Posterior vena cava (tissue), 2 donors: ENCODE measurements at regions not wholly inside any gene's neighbourhood (a gene's known extent, or its start where the extent isn't known, plus 50 kb on each side); places are given as distances from the start of the nearest gene placed in this dataset.
A peak's percentile ranks its signal among the peaks of the same experiment; 100 is the strongest.
"Not testable (repeated sequence)": the region's sequence is repeated elsewhere in the genome, so short reads cannot be mapped to it uniquely, and the experiment has no call there.

ENCODE experiments used
- DNase-seq: peaks from one replicate; pipeline ENCODE4 v3.0.0-alpha.2; 2020; ENCODE audit warnings: low spot score
- intact Hi-C, 2 donors: fragments of 100-400 bp; cut with DNase I; formaldehyde crosslinking; loops; one replicate each; pipeline versions ENCODE4 v1.14.1 to v1.14.2; 2022 to 2023
- donor health status: DM: yes; HTN: yes; CAD: no.
- donor health status: DM: yes; HTN: yes; CAD: no.

- DNase-seq, result peak; percentile 13
- intact Hi-C loops, result no loop called here
These were observed 110.3 kb upstream of the SYT13 start for GRCh38 chr11:45396394-45396793.

- intact Hi-C loops, result no loop called here
- DNase-seq, result peak; percentile 8
These were observed 109.8 kb upstream of the SYT13 start for GRCh38 chr11:45395947-45396346.

GRCh38 chr11:45395421-45395820, 109.3 kb upstream of the SYT13 start:
- DNase-seq, result no peak
- intact Hi-C loops, result no loop called here

- no peak for DNase-seq
- intact Hi-C loops, result no loop called here
These were observed 108.3 kb upstream of the SYT13 start for GRCh38 chr11:45394294-45395085.

GRCh38 chr11:45393826-45394225, 107.7 kb upstream of the SYT13 start:
- DNase-seq, result no peak
- intact Hi-C loops, result no loop called here

GRCh38 chr11:45393334-45393733, 107.2 kb upstream of the SYT13 start:
- no peak for DNase-seq
- intact Hi-C loops, result no loop called here

- intact Hi-C loops, result no loop called here
- no peak for DNase-seq
These were observed 106.5 kb upstream of the SYT13 start for GRCh38 chr11:45392591-45393091.

- no peak for DNase-seq
- intact Hi-C loops, result no loop called here
These were observed 106.0 kb upstream of the SYT13 start for GRCh38 chr11:45392154-45392553.

GRCh38 chr11:45391168-45391850, 105.2 kb upstream of the SYT13 start:
- DNase-seq, result no peak
- intact Hi-C loops, result no loop called here

- DNase-seq, result no peak
- intact Hi-C loops, result no loop called here
These were observed 104.3 kb upstream of the SYT13 start for GRCh38 chr11:45390407-45390806.

GRCh38 chr11:45388472-45388871, 102.3 kb upstream of the SYT13 start:
- intact Hi-C loops, result loop anchor here in 1 of 2 donors (5.0 kb wide), 1 partner anchor 1224 kb away; no protein-coding TSS in a partner anchor
- no peak for DNase-seq

- intact Hi-C loops, result loop anchor here in 1 of 2 donors (5.0 kb wide), 1 partner anchor 1224 kb away; no protein-coding TSS in a partner anchor
These were observed 101.7 kb upstream of the SYT13 start for GRCh38 chr11:45387885-45388284.

GRCh38 chr11:45386972-45387371, 100.8 kb upstream of the SYT13 start:
- no peak for DNase-seq
- intact Hi-C loops, result loop anchor here in 1 of 2 donors (5.0 kb wide), 1 partner anchor 1225 kb away; no protein-coding TSS in a partner anchor

More at GRCh38 chr11:45387885-45388284, 101.7 kb upstream of the SYT13 start:
- not testable (repeated sequence) for DNase-seq

GRCh38 chr11:45385844-45386243, 99.7 kb upstream of the SYT13 start:
- intact Hi-C loops, result loop anchor here in 1 of 2 donors (5.0 kb wide), 1 partner anchor 1226 kb away; no protein-coding TSS in a partner anchor
- peak; percentile 22 for DNase-seq

- no peak for DNase-seq
- intact Hi-C loops, result loop anchor here in 1 of 2 donors (5.0 kb wide), 1 partner anchor 1227 kb away; no protein-coding TSS in a partner anchor
These were observed 99.3 kb upstream of the SYT13 start for GRCh38 chr11:45385423-45385822.

GRCh38 chr11:45384711-45385241, 98.6 kb upstream of the SYT13 start:
- DNase-seq, result peak; percentile 73
- intact Hi-C loops, result loop anchor here in 1 of 2 donors (5.0 kb wide), 1 partner anchor 1228 kb away; no protein-coding TSS in a partner anchor

GRCh38 chr11:45384016-45384415, 97.9 kb upstream of the SYT13 start:
- intact Hi-C loops, result no loop called here

GRCh38 chr11:45383224-45383623, 97.1 kb upstream of the SYT13 start:
- peak; percentile 80 for DNase-seq
- intact Hi-C loops, result no loop called here

More at GRCh38 chr11:45384016-45384415, 97.9 kb upstream of the SYT13 start:
- DNase-seq, result peak; percentile 54

GRCh38 chr11:45382133-45382878, 96.2 kb upstream of the SYT13 start:
- DNase-seq, result no peak
- intact Hi-C loops, result no loop called here
